ENCODE measurements at regions not wholly inside any gene's neighbourhood (a gene's known extent, or its start where the extent isn't known, plus 50 kb on each side); places are given as distances from the start of the nearest gene placed in this dataset.
"Not testable (repeated sequence)": the region's sequence is repeated elsewhere in the genome, so short reads cannot be mapped to it uniquely, and the experiment has no call there.

DNA sequence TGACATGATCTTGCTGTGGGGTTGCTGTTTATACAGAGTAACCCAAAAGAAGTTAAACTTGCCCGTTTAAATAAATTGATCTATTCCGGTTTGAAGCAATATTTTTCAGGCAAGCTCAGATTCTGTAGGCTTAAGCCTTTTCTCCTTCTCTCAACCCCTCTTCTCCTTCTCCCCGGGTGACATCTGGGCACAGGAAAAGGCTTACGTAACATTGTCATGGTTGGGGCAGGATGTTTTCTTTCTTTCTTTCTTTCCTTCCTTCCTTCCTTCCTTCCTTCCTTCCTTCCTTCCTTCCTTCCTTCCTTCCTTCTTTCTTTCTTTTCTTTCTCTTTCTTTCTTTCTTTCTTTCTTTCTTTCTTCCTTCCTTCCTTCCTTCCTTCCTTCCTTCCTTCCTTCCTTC, 315.5 kb upstream of the SPRED2 start:
- TF ChIP-seq, protein P1, sequence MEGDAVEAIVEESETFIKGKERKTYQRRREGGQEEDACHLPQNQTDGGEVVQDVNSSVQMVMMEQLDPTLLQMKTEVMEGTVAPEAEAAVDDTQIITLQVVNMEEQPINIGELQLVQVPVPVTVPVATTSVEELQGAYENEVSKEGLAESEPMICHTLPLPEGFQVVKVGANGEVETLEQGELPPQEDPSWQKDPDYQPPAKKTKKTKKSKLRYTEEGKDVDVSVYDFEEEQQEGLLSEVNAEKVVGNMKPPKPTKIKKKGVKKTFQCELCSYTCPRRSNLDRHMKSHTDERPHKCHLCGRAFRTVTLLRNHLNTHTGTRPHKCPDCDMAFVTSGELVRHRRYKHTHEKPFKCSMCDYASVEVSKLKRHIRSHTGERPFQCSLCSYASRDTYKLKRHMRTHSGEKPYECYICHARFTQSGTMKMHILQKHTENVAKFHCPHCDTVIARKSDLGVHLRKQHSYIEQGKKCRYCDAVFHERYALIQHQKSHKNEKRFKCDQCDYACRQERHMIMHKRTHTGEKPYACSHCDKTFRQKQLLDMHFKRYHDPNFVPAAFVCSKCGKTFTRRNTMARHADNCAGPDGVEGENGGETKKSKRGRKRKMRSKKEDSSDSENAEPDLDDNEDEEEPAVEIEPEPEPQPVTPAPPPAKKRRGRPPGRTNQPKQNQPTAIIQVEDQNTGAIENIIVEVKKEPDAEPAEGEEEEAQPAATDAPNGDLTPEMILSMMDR (IDR thresholded peaks at IDR 0.05): not testable (repeated sequence)
- TF ChIP-seq POLR2A (IDR thresholded peaks at IDR 0.05): not testable (repeated sequence)
